HCT116 (cell line): ENCODE measurements at regions not wholly inside any gene's neighbourhood (a gene's known extent, or its start where the extent isn't known, plus 50 kb on each side); places are given as distances from the start of the nearest gene placed in this dataset.

ENCODE experiments used
- CBX3 ChIP-seq: IDR thresholded peaks from 2 replicates; pipeline ENCODE4 v1.6.1; 2012; ENCODE audit warnings: low read depth
- CEBPB ChIP-seq: IDR thresholded peaks from 2 replicates; pipeline ENCODE4 v1.6.1; 2012; ENCODE audit warnings: low read depth
- CTCF ChIP-seq, 3 experiments: fragments of 200-600 bp in 1 of 3; sonication (generic) in 1 of 3; IDR thresholded peaks in 2 of 3; conservative IDR thresholded peaks in 1 of 3; 2 replicates each; pipeline ENCODE4 v1.5.1; 2012 to 2017; ENCODE audit warnings: low read depth in 2 of 3, low read length in 2 of 3, antibody characterized with exemption in 1 of 3, borderline replicate concordance in 1 of 3, control low read depth in 1 of 3, mild to moderate bottlenecking in 1 of 3, mixed read lengths in 1 of 3, mixed run types in 1 of 3, moderate library complexity in 1 of 3; ENCODE audit not compliant: insufficient read depth in 1 of 3
- EZH2 ChIP-seq: fragments of 200-600 bp; sonication (generic); IDR thresholded peaks from 2 replicates; pipeline ENCODE4 v1.6.1; 2017; ENCODE audit warnings: antibody characterized with exemption, mixed run types
- POLR2A ChIP-seq: IDR thresholded peaks from 2 replicates; pipeline ENCODE4 v1.7.0; 2011; ENCODE audit warnings: borderline replicate concordance; ENCODE audit not compliant: insufficient read depth, insufficient read length; ENCODE audit errors: extremely low read depth
- REST ChIP-seq: IDR thresholded peaks from 2 replicates; pipeline ENCODE4 v1.6.1; 2012; ENCODE audit warnings: low read depth
- ZFX ChIP-seq: fragments of 450-650 bp; IDR thresholded peaks from 2 replicates; pipeline ENCODE4 v1.6.1; 2017

- TF ChIP-seq CTCF (IDR thresholded peaks at IDR 0.05 in 2 of 3, conservative IDR thresholded peaks at IDR 0.05 in 1 of 3; ENCODE audit: borderline replicate concordance in 1 of 3, insufficient read depth in 1 of 3, low read depth in 2 of 3, low read length in 2 of 3) (no peak), EZH2 (no peak), CEBPB (no peak), REST (no peak), CBX3 (no peak), ZFX (no peak), POLR2A (no peak)
These were observed 646.2 kb downstream of the SOX5 start for GRCh38 chr12:23303220-23303619.
